ENCODE measurements at regions not wholly inside any gene's neighbourhood (a gene's known extent, or its start where the extent isn't known, plus 50 kb on each side); places are given as distances from the start of the nearest gene placed in this dataset.

DNA sequence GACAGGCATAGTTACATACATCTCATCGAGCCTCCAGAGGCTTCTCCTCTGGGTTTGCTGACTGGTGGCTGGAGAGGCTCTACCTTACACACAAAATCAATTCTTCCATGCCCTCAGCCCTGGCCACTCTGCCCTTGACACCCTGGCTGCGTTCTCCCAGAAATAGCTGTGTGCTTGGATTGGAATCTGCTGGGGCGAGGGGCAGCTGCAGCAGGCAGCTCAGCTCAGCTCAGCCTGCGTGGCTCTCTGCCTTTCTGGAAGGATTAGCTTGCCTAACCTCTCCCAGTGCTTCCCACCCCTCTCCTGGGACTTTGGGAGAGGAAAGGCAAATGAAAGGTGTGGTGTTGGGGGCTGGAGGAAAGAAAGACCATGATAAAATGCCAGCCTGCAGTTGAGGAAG lies 216.1 kb downstream of the ENGASE start:
- no peak for TF ChIP-seq CTCF (IDR thresholded peaks at IDR 0.05)
- TF ChIP-seq POLR2A (IDR thresholded peaks at IDR 0.05): no peak

All from uterus (tissue), 2 donors.